GM21529 (cell line): ENCODE measurements at regions not wholly inside any gene's neighbourhood (a gene's known extent, or its start where the extent isn't known, plus 50 kb on each side); places are given as distances from the start of the nearest gene placed in this dataset.

Source experiments
- ATAC-seq: cut with Tn5 transposase; IDR thresholded peaks from one replicate; pipeline ENCODE4 v1.9.1; 2021; ENCODE audit not compliant: unreplicated experiment

GRCh38 chr18:24782566-24782965, 322.1 kb downstream of the HRH4 start:
- no peak for ATAC-seq

- ATAC-seq: no peak
Observed at GRCh38 chr18:24785019-24785418, 324.6 kb downstream of the HRH4 start.

- no peak for ATAC-seq
Observed at GRCh38 chr18:24786027-24786426, 325.6 kb downstream of the HRH4 start.

- ATAC-seq: no peak
Observed at GRCh38 chr18:24790347-24790746, 329.9 kb downstream of the HRH4 start.

- no peak for ATAC-seq
Observed at GRCh38 chr18:24791751-24792545, 331.5 kb downstream of the HRH4 start.

- ATAC-seq: no peak
Observed at GRCh38 chr18:24793742-24794141, 333.3 kb downstream of the HRH4 start.

GRCh38 chr18:24795129-24795528, 334.7 kb downstream of the HRH4 start:
- no peak for ATAC-seq

GRCh38 chr18:24797981-24798380, 337.5 kb downstream of the HRH4 start:
- ATAC-seq: no peak

GRCh38 chr18:24799176-24799575, 338.7 kb downstream of the HRH4 start:
- no peak for ATAC-seq

GRCh38 chr18:24799720-24800119, 339.3 kb downstream of the HRH4 start:
- no peak for ATAC-seq

- no peak for ATAC-seq
Observed at GRCh38 chr18:24801001-24801400, 340.6 kb downstream of the HRH4 start.

GRCh38 chr18:24802456-24802855, 342.0 kb downstream of the HRH4 start:
- ATAC-seq: no peak

GRCh38 chr18:24805156-24805555, 344.7 kb downstream of the HRH4 start:
- no peak for ATAC-seq

- ATAC-seq: no peak
Observed at GRCh38 chr18:24809173-24809950, 348.9 kb downstream of the HRH4 start.

GRCh38 chr18:24810561-24811305, 350.3 kb downstream of the HRH4 start:
- ATAC-seq: no peak

GRCh38 chr18:24811950-24812681, 351.7 kb downstream of the HRH4 start:
- ATAC-seq: no peak

GRCh38 chr18:24814521-24814920, 354.1 kb downstream of the HRH4 start:
- ATAC-seq: no peak

- no peak for ATAC-seq
Observed at GRCh38 chr18:24817150-24817549, 356.7 kb downstream of the HRH4 start.

GRCh38 chr18:24817587-24818371, 357.3 kb downstream of the HRH4 start:
- ATAC-seq: no peak

- no peak for ATAC-seq
Observed at GRCh38 chr18:24818441-24818840, 358.0 kb downstream of the HRH4 start.
